Loucy (cell line): ENCODE measurements at regions not wholly inside any gene's neighbourhood (a gene's known extent, or its start where the extent isn't known, plus 50 kb on each side); places are given as distances from the start of the nearest gene placed in this dataset.

Source experiments
- H2AFZ ChIP-seq: fragments of 200-600 bp; sonication (generic); 2 replicates; pipeline ENCODE4 v1.6.0; 2016; ENCODE audit warnings: antibody characterized with exemption, mild to moderate bottlenecking, low read length, moderate library complexity
- H3F3A ChIP-seq: fragments of 200-600 bp; 2 replicates; pipeline ENCODE4 v1.6.0; 2016; ENCODE audit warnings: antibody characterized with exemption, low read depth, mild to moderate bottlenecking
- H3K27me3 ChIP-seq: fragments of 200-600 bp; sonication (generic); 2 replicates; pipeline ENCODE4 v1.6.1; 2014; ENCODE audit warnings: low read length, mild to moderate bottlenecking; ENCODE audit not compliant: insufficient read depth, poor library complexity, severe bottlenecking
- H3K36me3 ChIP-seq: fragments of 200-600 bp; sonication (generic); 2 replicates; pipeline ENCODE4 v1.6.1; 2016; ENCODE audit warnings: low read length; ENCODE audit not compliant: insufficient read depth
- H3K4me1 ChIP-seq: fragments of 200-600 bp; sonication (generic); 2 replicates; pipeline ENCODE4 v1.5.1; 2014; ENCODE audit warnings: low read length, mild to moderate bottlenecking; ENCODE audit not compliant: insufficient read depth, poor library complexity, severe bottlenecking
- H3K4me2 ChIP-seq: fragments of 200-600 bp; sonication (generic); 2 replicates; pipeline ENCODE4 v1.6.0; 2014; ENCODE audit warnings: antibody characterized with exemption, low read length, low read depth, mild to moderate bottlenecking; ENCODE audit not compliant: poor library complexity, severe bottlenecking
- H3K4me3 ChIP-seq: fragments of 200-600 bp; sonication (generic); 2 replicates; pipeline ENCODE4 v1.5.1; 2014; ENCODE audit warnings: low read length, mild to moderate bottlenecking, mixed read lengths; ENCODE audit not compliant: poor library complexity, severe bottlenecking
- H3K79me2 ChIP-seq: fragments of 200-600 bp; sonication (generic); 2 replicates; pipeline ENCODE4 v1.6.1; 2014; ENCODE audit warnings: low read length; ENCODE audit not compliant: insufficient read depth
- H3K9ac ChIP-seq: fragments of 200-600 bp; sonication (generic); 2 replicates; pipeline ENCODE4 v1.6.0; 2014; ENCODE audit warnings: mild to moderate bottlenecking, low read depth, low read length, moderate library complexity; ENCODE audit not compliant: poor library complexity, severe bottlenecking
- H3K9me2 ChIP-seq: fragments of 200-600 bp; sonication (generic); replicated peaks from 2 replicates; pipeline ENCODE4 v1.6.1; 2016; ENCODE audit warnings: low read depth, low read length, mixed read lengths
- H3K9me3 ChIP-seq: fragments of 200-600 bp; sonication (generic); 2 replicates; pipeline ENCODE4 v1.6.1; 2014; ENCODE audit warnings: mild to moderate bottlenecking, antibody characterized with exemption, low read length, low read depth; ENCODE audit not compliant: insufficient read depth
- H4K20me1 ChIP-seq: fragments of 200-600 bp; sonication (generic); 2 replicates; pipeline ENCODE4 v1.6.0; 2014; ENCODE audit warnings: antibody characterized with exemption, low read length, mild to moderate bottlenecking; ENCODE audit not compliant: insufficient read depth, poor library complexity, severe bottlenecking
- CTCF ChIP-seq: fragments of 200-600 bp; sonication (generic); conservative IDR thresholded peaks from 2 replicates; pipeline ENCODE4 v1.5.1; 2014; ENCODE audit warnings: mild to moderate bottlenecking, antibody characterized with exemption, low read length
- EZH2phosphoT487 ChIP-seq: fragments of 200-600 bp; IDR thresholded peaks from 2 replicates; pipeline ENCODE4 v1.6.1; 2018; ENCODE audit warnings: antibody characterized with exemption, mild to moderate bottlenecking, moderate library complexity, borderline replicate concordance

- H3K27me3 ChIP-seq, result no peaks in the 10 kb centered on the region
- H3K36me3 ChIP-seq, result no peaks in the 10 kb centered on the region
- H3F3A ChIP-seq, result no peaks in the 10 kb centered on the region
- no peak overlapping the region for H3K4me2 ChIP-seq
- TF ChIP-seq EZH2phosphoT487, result no peak
- TF ChIP-seq CTCF, result no peak
- no peak overlapping the region for H2AFZ ChIP-seq
- H3K9me2 ChIP-seq, result no peaks in the 10 kb centered on the region
- no peaks in the 10 kb centered on the region for H3K9me3 ChIP-seq
- no peak overlapping the region for H3K4me3 ChIP-seq
- no peaks in the 10 kb centered on the region for H4K20me1 ChIP-seq
- H3K79me2 ChIP-seq, result no peaks in the 10 kb centered on the region
- no peaks in the 10 kb centered on the region for H3K4me1 ChIP-seq
- H3K9ac ChIP-seq, result no peak overlapping the region
Observed at GRCh38 chr5:126715765-126716164, 61.2 kb upstream of the LMNB1 start.

- Histone ChIP-seq H4K20me1 (no peaks in the 10 kb centered on the region), H3K79me2 (no peaks in the 10 kb centered on the region), H3K9me3 (no peaks in the 10 kb centered on the region), H3K9me2 (no peaks in the 10 kb centered on the region), H2AFZ (no peak overlapping the region), H3K9ac (no peak overlapping the region), H3K4me3 (no peak overlapping the region), H3K4me2 (no peak overlapping the region), H3K36me3 (no peaks in the 10 kb centered on the region), H3F3A (no peaks in the 10 kb centered on the region), H3K27me3 (no peaks in the 10 kb centered on the region), H3K4me1 (no peaks in the 10 kb centered on the region)
- TF ChIP-seq CTCF (no peak), EZH2phosphoT487 (no peak)
Observed at GRCh38 chr5:126716861-126717260, 60.1 kb upstream of the LMNB1 start.

- Histone ChIP-seq H3K9me3 (no peaks in the 10 kb centered on the region), H3K9me2 (no peaks in the 10 kb centered on the region), H3K36me3 (no peaks in the 10 kb centered on the region), H2AFZ (no peak overlapping the region), H4K20me1 (no peaks in the 10 kb centered on the region), H3K4me3 (no peak overlapping the region), H3K4me2 (no peak overlapping the region), H3F3A (no peaks in the 10 kb centered on the region), H3K9ac (no peak overlapping the region), H3K27me3 (no peaks in the 10 kb centered on the region), H3K79me2 (no peaks in the 10 kb centered on the region), H3K4me1 (no peaks in the 10 kb centered on the region)
- TF ChIP-seq CTCF (no peak), EZH2phosphoT487 (no peak)
Observed at GRCh38 chr5:126718236-126718868, 58.6 kb upstream of the LMNB1 start.
